Right lobe of liver (tissue), 6 donors: ENCODE measurements at regions not wholly inside any gene's neighbourhood (a gene's known extent, or its start where the extent isn't known, plus 50 kb on each side); places are given as distances from the start of the nearest gene placed in this dataset.

ENCODE experiments used
- ATAC-seq, 4 donors: fragments of 200-7000 bp; cut with Tn5 transposase; one replicate each; pipeline ENCODE4 v1.9.1; 2020; ENCODE audit warnings: mild to moderate bottlenecking in 4 of 4, moderate library complexity in 4 of 4
- DNase-seq, 3 donors: peaks; one replicate each; pipeline ENCODE4 v3.0.0-alpha.2; 2020
- H3K27ac ChIP-seq, 3 donors: fragments of 200-600 bp; one replicate each; pipeline ENCODE4 v1.8.0; 2022
- H3K27me3 ChIP-seq, 2 donors: fragments of 200-600 bp; one replicate each; pipeline ENCODE4 v1.8.0; 2022
- H3K36me3 ChIP-seq, 4 donors: fragments of 200-600 bp; sonication (generic) in 1 of 4; one replicate each; pipeline versions ENCODE4 v1.5.1 to v1.8.0; 2017 to 2022; ENCODE audit warnings: control low read depth in 1 of 4
- H3K4me1 ChIP-seq, 4 donors: fragments of 200-600 bp; sonication (generic) in 1 of 4; one replicate each; pipeline versions ENCODE4 v1.5.1 to v1.8.0; 2017 to 2022; ENCODE audit warnings: control low read depth in 1 of 4
- H3K4me3 ChIP-seq, 3 donors: fragments of 200-600 bp; one replicate each; pipeline ENCODE4 v1.8.0; 2022
- H3K9me3 ChIP-seq, 4 donors: fragments of 200-600 bp; sonication (generic) in 1 of 4; one replicate each; pipeline versions ENCODE4 v1.5.1 to v1.8.0; 2017 to 2022; ENCODE audit warnings: control low read depth in 1 of 4
- CTCF ChIP-seq, 4 donors: fragments of 200-600 bp in 3 of 4; fragments of 450-650 bp in 1 of 4; IDR thresholded peaks; one replicate each; pipeline versions ENCODE4 v1.5.1 to v1.8.0; 2016 to 2022; ENCODE audit warnings: antibody characterized with exemption in 4 of 4, mild to moderate bottlenecking in 2 of 4
- POLR2A ChIP-seq: fragments of 450-650 bp; IDR thresholded peaks from one replicate; pipeline ENCODE4 v1.6.1; 2017; ENCODE audit warnings: antibody characterized with exemption, mild to moderate bottlenecking
- WGBS: methylation state at CpG from one replicate; pipeline ENCODE4 v1.1.6; 2018; ENCODE audit warnings: low coverage, low lambda C conversion rate; ENCODE audit not compliant: insufficient coverage; ENCODE audit errors: missing lambda C conversion rate; 5-methylcytosine and 5-hydroxymethylcytosine counted together
- intact Hi-C, 2 donors: fragments of 100-400 bp; cut with DNase I; formaldehyde crosslinking; loops; one replicate each; pipeline versions ENCODE4 v1.11.2 to v1.14.1; 2022
- donor health status: DM: no; HTN: yes; CAD: no.
- donor health status: DM: no; HTN: no; CAD: no.
- donor health status: DM: no; HTN: no; CAD: no.
- donor health status: DM: no; HTN: yes; CAD: no.
- donor health status: DM: no; HTN: yes; CAD: no.

GRCh38 chr3:70861234-70861633, 548.8 kb upstream of the MDFIC2 start:
- 61% methylated on average over 2 of the region's 2 CpGs for WGBS
- no peaks in the 10 kb centered on the region for H3K4me1 ChIP-seq
- H3K4me3 ChIP-seq = no peak overlapping the region
- no peaks in the 10 kb centered on the region for H3K9me3 ChIP-seq
- no peak overlapping the region for H3K27ac ChIP-seq
- no peaks in the 10 kb centered on the region for H3K36me3 ChIP-seq
- DNase-seq = no peak
- intact Hi-C loops = no loop called here
- H3K27me3 ChIP-seq = no peaks in the 10 kb centered on the region
- ATAC-seq = no peak
- TF ChIP-seq CTCF (IDR thresholded peaks at IDR 0.05) = no peak
- TF ChIP-seq POLR2A = no peak

GRCh38 chr3:70857916-70858315, 545.5 kb upstream of the MDFIC2 start:
- ATAC-seq (no peak), DNase-seq (no peak)
- Histone ChIP-seq H3K27me3 (no peaks in the 10 kb centered on the region), H3K4me1 (no peaks in the 10 kb centered on the region), H3K27ac (no peak overlapping the region), H3K4me3 (no peak overlapping the region), H3K9me3 (no peaks in the 10 kb centered on the region), H3K36me3 (no peaks in the 10 kb centered on the region)
- WGBS = 69% methylated on average over 7 of the region's 7 CpGs
- intact Hi-C loops = no loop called here
- TF ChIP-seq CTCF (IDR thresholded peaks at IDR 0.05) = no peak
- no peak for TF ChIP-seq POLR2A

- intact Hi-C loops = no loop called here
Measured at GRCh38 chr3:70856414-70857162, 544.1 kb upstream of the MDFIC2 start.

GRCh38 chr3:70855149-70855548, 542.7 kb upstream of the MDFIC2 start:
- WGBS = 37% methylated on average over 2 of the region's 2 CpGs
- no peak for ATAC-seq

More at GRCh38 chr3:70856414-70857162, 544.1 kb upstream of the MDFIC2 start:
- no peak overlapping the region for H3K4me3 ChIP-seq
- DNase-seq (no peak), ATAC-seq (no peak)
- TF ChIP-seq CTCF (IDR thresholded peaks at IDR 0.05) = no peak
- TF ChIP-seq POLR2A = no peak
- no peaks in the 10 kb centered on the region for H3K9me3 ChIP-seq
- H3K27ac ChIP-seq = no peak overlapping the region
- no peaks in the 10 kb centered on the region for H3K4me1 ChIP-seq
- H3K27me3 ChIP-seq = no peaks in the 10 kb centered on the region
- WGBS = 47% methylated on average over 6 of the region's 7 CpGs
- H3K36me3 ChIP-seq = no peaks in the 10 kb centered on the region

More at GRCh38 chr3:70855149-70855548, 542.7 kb upstream of the MDFIC2 start:
- no peaks in the 10 kb centered on the region for H3K4me1 ChIP-seq
- H3K36me3 ChIP-seq = no peaks in the 10 kb centered on the region
- H3K4me3 ChIP-seq = no peak overlapping the region
- H3K9me3 ChIP-seq = no peaks in the 10 kb centered on the region
- no peak for TF ChIP-seq POLR2A
- TF ChIP-seq CTCF (IDR thresholded peaks at IDR 0.05) = no peak
- H3K27ac ChIP-seq = no peak overlapping the region
- no peak for DNase-seq
- no peaks in the 10 kb centered on the region for H3K27me3 ChIP-seq
- intact Hi-C loops = no loop called here
